ENCODE measurements at regions not wholly inside any gene's neighbourhood (a gene's known extent, or its start where the extent isn't known, plus 50 kb on each side); places are given as distances from the start of the nearest gene placed in this dataset.

DNA sequence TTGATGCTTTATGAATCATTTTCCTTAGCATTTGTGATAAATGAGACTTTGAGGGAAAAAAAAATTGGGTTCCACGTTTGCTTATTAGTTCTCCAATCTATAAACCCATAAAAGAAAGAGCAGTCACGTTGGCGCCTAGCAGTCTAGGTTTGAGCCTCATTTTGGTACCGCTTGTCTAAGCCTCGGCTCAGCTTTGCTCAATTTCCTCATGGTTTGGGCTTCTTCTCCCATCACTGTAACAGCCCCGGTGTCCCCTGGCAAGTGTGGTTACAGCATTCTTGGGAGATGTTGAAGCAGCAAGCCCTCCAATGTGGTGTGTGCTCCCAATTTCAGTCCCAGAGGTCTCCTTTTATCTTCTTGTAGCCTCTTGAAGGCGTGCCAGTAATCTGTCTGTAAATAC lies 578.4 kb downstream of the CDK5RAP2 start:
- TF ChIP-seq TAF1 (IDR thresholded peaks at IDR 0.05; ENCODE audit: low read depth, low read length) = no peak
- TF ChIP-seq POLR2A (IDR thresholded peaks at IDR 0.05; ENCODE audit: low read depth, low read length) = no peak

Measured in GM12891 (cell line).